Activated CD4-positive, CD25-positive, alpha-beta regulatory T cell treated with anti-CD3 and anti-CD28 coated beads, Interleukin-2, amount 50 U/mL, for 24 hours (primary cell): ENCODE measurements at regions not wholly inside any gene's neighbourhood (a gene's known extent, or its start where the extent isn't known, plus 50 kb on each side); places are given as distances from the start of the nearest gene placed in this dataset.

Experiments used
- ATAC-seq, 2 donors: fragments of 150-1000 bp; cut with Tn5 transposase; one replicate each; pipeline ENCODE4 v1.10.0; 2021; ENCODE audit warnings: mild to moderate bottlenecking in 1 of 2, moderate library complexity in 1 of 2

DNA sequence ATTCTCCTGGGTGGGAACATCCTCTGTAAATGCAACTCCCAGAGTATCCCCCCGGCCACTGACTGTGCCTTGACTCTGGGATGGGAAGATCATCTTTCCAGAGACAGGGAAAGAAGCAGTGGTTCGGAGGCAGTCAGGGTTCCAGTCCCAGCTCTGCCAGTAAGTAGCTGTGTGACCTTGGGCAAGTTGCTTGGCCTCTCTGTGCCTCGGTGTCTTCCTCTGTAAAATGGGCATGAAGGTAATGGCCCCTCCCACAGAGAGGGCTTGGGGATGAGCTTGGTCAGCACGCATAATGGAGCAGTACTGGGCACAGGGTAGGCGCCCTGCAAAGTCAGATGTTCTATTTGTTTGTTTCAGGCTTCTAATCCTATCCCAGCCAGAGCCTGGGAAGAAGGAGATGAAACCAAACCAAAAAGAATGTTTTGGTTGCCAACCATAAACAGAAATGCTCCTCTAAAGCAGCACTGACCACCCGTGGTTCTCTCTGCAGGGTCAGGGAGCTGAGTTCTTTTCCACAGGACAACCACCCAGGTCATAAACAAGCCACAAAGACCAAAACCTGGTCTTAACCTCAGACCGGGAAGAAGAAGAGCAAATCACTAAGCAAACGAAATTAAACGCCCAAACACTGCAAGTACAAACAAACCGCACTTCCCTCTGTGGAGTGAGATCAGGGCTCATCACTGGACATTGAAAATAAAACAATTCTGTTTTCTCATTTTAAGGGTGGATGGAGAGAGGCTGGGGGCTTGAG, 381.0 kb upstream of the SULF2 start:
- no peak for ATAC-seq

DNA sequence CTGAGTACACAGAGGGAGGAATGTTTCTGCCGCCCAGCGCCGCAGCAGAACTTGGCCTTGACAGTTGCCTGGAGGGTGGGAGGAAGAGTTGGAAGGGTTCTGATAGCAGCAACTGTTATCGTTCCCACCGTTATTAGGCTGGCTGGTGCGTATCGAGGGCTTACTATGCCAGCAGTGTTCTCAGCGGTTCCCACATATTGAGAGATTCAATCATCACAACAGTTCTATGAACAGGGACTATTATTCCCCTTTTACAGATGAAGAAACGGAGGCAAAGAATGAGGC, 380.1 kb upstream of the SULF2 start:
- ATAC-seq = no peak

DNA sequence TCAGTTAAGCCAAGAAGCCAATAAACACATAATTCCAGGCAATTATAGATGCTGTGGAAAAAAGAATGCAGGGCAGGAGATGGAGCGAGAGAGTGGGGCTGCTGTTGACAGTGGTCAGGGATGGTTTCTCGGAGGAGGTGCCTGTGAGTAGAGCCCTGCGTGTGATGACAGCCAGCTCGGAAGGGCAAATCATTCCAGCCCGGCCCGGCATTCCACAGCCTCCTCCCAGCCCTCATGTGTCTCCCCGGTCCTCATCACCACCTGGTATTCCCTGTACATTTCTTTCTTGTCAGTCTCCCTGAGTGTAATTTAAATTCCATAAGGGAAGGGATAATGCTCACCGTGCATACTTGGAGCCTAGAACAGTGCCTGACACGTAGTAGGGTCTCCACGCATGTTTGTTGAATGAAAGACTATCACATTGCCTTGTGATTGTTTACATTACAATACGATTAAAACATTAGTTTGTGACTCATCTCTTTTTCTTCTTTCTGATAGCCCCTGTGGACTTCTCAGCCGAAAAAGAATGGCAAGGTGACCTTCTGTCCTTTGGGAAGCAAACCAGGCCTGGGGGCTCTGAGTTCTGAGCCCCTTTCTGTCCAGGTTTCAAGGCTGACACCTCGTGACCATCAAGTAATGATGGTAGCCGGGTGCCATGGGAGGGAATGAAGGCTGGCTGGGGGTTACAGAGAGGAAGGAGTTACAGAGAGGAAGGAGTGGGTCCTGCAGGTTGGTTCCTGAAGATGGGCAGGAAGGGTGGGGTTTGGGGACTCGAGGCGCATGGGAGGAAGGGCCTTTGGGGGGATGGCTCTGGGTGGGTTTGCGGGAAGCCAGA, 379.5 kb upstream of the SULF2 start:
- no peak for ATAC-seq

DNA sequence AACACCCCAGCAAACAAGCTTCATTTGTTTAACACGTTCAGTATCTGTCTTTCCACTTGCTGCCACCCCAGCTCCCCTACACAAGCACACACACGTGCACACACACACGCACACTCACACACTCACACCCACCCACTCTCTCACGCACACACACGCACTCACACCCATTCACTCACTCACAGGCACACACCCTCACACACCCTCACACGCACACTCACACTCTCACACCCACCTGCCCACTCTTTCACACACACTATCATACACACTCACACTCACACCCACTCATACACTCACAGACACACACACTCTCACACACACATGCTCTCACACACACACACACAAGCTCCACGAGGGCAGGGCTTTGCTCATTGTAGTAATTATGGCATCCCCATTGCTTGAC, 378.8 kb upstream of the SULF2 start:
- ATAC-seq = no peak

DNA sequence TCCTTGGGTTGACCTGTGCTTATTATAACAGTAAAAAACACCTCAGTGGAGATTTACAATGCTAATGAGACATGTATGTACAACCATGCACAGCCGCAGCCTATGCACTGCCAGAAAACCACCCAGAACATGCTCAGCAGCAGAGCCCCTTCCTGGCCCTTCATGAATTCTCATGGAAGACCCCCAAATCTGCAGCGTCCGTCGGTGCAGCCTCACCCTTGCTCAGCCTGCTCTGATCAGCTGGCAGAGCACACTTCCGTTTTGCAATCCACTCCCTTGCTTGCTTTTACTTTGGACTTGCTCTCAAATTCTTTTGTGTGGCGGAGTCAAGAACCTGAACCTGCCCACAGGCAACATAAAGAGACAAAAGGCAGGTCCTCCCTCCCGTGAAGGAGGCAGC, 378.2 kb upstream of the SULF2 start:
- no peak for ATAC-seq

DNA sequence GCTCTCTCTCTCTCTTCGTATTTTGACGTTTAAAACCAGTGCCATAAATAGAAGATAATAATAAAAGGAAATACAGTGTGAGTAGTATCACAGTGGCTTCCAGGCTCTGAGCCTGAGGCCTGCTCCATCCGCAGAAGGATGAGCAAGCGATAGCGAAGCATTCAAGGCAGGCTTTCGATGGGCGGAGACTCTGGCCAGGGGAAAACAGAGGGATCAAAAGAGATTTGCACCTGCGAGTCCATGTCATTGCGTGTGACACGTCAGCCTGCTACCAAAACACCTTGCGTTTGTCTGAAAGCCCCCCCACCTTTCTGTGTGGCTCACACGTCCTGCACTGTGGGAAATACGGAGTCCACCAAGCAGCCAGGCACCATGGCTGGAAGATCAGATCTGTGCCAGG, 377.3 kb upstream of the SULF2 start:
- ATAC-seq = no peak

DNA sequence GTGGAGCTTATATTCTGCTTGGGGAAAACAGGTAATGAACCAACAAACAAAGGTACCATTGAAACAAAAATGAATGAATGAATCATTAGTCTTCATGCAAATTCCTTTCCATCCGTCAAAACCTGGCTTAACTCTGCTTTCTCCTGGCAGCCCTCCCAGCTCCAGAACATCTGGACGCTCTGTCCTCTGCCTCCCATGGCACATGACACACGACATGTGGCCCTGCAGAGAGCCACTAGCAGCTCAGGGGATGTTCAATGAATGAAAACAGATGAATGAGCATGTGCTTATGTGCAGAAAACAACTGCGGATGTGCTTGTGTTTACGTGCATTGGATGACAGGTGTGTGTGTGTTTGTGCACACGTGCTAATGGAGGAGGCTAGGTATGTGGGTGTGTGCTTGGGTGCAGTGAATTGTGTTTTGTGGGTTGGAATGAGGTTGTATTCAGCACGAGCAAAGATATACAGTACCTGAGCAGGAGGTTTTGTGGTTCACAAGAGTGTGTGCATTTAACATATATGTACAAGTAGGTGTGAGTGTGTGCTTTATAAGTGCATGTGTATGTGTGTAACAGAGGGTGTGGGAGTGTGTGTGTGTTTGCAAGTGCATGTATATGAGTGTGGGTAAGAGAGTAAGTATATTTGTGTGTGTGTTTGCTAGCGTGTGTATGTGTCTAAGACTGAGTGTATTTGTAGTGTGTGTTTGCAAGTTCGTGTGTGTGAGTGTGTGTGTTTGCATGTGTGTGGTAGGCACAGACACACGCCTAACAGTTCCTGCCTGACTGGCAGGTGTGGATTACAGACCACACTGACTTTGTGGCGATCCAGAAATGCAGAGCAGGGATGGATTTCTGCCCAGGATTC, 374.1 kb upstream of the SULF2 start:
- no peak for ATAC-seq

DNA sequence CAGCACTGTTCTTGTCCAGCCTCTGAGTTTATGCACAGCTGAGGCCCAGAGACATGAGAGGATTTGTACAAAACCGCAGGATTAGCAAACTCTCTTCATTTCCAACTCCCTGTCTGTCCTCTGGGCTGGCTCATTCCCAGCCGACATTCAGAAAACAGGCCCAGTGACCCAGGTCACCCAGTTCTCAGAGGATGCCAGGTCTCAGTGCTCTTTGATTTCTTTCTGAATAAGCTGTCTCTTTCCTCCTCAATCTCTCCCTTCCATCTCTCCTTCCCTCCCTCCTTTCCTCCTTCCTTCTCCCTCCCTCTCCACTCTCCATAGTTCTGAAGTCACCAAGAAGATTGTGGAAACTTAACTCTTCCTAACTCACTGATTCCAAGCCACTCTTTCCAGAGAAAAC, 372.7 kb upstream of the SULF2 start:
- ATAC-seq = no peak

DNA sequence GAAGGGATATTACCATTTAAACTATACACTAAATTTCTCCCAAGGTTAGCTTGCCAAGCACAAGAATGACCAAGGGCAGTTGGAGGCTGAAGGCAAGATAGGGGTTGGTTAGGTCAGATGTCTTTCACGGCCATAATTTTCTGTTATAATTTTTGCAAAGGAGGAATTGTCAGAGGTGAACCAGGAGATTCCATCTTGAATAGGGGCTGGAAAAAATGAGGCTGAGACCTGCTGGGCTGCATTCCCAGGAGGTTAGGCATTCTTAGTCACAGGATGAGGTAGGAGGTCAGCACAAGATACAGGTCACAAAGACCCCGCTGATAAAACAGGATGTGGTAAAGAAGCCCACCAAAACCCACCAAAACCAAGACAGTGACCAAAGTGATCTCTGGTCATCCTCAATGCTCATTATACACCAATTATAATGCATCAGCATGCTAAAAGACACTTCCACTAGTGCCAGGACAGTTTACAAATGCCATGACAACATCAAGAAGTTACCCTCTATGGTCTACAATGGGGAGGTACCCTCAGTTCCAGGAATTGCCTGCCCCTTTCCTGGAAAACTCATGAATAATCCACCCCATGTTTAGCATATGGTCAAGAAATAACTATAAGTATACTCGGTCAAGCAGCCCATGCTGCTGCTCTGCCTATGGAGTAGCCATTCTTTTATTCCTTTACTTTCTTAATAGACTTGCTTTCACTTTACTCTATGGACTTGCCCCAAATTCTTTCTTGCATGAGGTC, 371.8 kb upstream of the SULF2 start:
- ATAC-seq = no peak

DNA sequence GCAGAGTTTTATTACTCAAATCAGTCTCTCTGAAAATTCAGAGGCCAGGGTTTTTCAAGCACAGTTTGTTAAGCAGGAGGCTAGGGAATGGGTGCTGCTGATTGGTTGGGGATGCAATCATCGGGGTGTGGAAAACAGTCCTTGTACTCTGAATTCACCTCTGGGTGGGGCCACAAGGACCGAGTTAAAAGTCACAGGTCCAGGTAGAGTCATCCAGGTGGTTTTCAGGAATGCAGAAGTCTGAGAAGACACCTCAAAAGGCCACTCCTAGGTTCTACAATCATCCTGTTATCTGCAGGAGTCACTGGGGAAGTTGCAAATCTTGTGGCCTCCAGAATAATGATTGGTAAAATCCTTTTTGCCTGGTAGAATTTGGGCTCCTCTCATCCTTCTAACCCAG, 371.2 kb upstream of the SULF2 start:
- no peak for ATAC-seq

DNA sequence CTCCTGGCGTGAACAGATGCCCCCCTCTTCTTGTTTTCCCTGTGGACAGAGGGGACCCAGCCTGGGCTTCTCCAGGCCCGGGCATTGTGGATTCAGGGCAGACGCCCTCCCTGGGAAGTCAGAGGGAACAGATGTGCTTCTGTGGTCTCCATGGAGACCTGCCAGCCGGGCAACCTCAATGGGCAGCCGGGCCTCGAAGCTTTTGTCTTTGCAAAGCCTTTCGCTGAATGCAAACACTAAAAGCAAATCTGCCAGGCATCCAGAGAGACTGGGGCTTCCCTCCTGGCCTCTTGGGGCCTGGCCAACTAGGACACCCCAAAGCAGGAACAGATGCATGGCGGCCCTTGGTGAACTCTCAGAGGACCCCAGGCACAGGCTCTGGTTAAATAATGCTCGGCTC, 370.0 kb upstream of the SULF2 start:
- ATAC-seq = no peak

DNA sequence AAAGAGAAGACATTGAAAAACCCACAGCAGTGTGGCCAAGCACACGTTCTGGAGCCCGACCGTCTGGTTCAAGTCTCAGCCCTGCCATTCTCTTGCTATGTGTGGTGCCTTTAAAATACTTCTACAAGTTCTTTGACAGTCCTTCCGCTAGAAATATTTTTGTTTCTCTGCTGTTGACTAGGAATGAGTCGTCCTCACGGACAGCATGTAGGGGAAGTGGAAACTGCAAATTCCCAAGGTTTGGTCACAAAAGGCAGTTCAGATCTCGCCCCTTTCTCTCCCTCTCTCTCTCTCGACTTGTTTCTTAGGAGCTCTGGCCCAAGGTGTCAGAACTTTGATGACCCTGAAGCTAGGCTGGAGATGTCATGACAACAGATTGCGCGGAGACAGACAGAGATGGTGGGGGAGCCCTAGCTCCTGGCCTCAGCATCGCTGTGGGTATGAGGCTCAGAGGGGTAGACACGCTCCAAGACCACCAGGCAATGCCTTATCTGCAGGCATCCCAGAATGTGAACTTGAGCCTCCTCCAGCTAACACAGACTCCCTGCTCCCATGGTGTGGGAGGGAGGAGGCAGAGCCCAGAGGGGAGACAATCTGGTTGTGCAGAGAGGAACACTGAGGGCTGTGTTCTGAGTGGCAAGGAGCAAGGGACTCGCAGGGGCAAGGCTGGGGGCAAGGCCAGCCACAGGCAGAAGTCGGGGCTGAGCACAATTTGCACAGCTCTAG, 368.9 kb upstream of the SULF2 start:
- no peak for ATAC-seq

DNA sequence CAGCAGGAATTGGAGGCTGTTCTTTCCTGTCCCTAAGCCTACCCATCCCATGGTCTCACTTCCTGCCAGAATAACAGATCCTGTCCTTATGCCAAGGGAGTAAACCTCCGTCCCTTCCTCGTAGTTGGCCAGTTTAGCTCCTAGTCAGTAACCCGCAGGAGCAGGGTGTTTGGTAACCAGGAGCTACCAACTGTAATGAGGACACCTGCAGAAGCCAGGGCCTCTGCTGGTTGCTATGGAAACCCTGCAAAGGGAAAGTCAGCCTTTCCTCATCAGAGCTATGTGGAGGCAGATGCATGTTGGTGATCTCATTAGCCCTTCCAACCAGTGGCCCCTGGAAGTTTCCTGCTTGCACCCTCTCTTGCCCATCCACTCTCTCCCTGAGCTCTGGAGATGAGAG, 368.2 kb upstream of the SULF2 start:
- ATAC-seq = no peak

DNA sequence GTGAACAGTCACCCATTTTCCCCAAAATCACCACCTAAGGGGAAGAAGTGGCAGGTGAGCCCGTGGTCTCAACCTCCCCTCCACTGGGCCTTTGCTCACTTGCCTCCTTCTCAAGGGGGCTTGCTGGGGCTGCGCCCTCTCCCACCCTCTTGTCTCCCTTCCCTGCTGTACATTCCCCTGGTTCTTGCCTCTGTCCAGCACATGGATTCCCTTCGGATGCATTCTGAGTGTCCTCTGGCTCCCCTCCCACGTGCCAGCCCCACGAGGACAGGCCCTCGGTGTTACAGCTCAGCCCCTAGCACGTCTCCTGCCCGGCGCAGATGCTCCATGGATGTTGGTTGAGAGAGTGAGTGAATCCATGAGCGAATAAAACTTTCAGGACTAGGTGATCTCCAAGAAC, 367.8 kb upstream of the SULF2 start:
- no peak for ATAC-seq

DNA sequence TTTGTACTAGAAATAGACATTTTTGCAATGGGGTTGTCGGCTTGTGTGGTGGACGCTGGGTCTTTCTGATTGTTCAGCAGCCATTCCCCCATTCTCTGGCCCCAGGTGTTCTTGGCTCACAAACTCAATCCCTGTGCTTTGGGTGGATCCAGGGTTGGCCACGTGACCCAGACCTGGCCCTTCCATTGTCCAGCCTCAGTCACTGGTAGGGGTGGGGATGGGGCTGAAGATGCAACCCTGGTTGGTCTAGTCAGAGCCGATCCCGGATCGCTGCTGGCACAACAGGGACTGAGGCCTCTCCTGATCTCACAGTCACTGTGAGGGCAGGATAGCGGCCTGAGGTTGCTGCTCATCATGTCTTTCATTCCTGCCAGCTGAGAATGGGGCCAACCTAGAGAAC, 365.3 kb upstream of the SULF2 start:
- ATAC-seq = no peak

DNA sequence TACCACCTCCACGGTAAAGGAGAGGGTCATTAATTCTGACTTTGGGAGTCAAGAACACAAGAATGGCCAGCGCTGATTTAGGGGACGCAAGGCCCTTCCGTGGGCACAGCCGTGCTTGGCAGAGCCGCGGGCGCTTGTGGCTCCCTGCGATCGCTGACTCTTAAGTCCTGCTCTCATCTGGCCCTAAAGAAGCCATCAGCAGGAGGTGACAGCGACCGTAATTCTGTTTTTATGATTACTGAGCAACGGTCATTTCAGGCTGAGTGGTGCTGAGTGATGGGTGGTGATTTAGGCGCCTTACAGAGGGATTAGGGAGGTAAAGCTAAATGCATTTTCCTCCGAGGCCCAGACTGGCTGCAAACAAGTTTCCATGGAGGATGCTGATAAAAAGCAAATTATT, 364.6 kb upstream of the SULF2 start:
- no peak for ATAC-seq

DNA sequence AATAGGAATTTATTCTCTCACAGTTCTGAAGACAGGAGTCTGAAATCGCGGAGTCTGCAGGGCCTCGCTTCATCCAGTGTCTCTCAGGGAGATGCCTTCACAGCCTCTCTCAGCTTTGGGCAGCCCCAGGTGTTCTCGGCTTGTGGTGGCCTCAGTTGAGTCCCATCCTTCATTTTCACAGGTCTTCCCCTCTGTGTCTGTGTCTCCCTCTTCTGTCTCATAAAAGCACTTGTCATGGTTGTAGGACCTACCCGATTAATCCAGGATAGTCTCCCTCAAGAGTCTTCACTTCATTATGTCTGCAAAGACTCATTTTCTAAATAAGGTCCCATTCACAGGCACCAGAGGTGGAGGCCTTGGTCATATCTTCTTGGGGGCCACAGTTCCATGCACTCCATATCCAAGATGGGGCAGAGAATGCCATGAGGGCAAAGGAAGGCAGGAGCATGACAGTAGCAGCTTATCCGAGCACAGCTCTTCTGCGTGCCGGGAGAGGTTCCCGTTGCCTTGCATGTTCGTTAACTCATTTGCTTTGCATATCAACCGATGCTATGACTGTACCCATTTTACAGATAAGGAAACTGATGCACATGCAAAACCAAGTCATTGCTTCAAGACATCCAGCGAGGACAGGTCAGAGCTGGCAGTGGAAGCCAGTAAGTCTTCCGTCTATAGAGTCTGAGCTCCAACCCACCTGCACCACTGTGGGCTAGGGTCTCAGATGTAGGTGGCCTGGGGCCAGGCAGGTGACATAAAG, 363.8 kb upstream of the SULF2 start:
- no peak for ATAC-seq

DNA sequence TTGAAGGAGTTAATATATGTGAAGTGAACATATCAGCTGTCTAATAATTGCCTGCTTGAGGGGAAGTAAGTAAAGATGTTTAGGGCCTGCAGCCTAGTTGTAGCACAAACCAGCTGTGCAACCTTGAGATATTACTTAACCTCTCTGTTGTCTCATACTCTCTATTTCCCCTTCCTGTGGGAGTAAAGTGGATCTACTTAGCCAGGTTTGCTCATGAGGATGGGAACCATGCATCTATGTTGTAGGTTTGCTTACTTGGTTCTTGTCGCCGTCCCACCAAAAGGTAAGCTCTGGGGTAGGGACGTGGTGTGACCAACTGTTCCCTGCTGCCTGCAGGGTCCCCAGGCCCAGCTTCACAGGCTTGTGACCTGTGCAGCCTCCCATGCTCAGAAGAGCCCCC, 362.7 kb upstream of the SULF2 start:
- ATAC-seq = no peak

DNA sequence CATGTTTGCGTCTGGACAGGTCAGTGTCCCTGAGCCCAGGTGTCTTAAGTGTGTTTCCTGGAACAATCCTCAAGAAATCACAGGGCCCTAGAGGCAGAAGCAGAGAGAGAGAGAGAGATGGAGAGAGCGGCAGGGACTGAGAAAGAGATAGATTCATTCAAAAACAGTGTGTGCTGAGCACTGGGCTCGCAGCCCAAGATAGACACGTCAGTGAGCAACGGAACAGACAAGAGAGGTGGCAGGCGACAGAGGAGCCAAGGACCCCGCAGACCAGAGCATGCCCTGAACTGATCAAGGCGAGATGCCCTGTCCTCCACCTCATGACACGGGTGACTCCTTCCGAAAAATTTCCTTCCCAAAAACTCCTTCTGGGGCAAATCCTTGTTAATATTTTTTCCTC, 362.0 kb upstream of the SULF2 start:
- no peak for ATAC-seq

DNA sequence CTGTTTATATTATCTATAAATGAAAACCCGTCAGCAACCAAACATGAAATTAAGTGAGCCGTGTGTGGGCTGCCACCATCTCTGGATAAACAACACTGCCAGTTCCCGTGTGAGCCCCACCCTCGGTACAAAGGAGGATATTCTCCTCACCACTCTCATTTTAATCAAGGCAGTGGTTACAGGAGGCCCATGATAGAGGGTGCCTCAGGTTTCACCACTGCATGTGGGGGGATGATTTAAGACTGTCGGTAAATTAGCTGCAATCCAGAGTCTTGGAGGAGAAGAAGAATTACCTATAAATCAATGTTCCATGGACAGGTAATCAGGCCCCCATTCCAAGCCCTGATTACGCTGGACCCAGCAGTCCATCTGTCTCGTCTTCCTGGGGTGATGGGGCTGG, 361.6 kb upstream of the SULF2 start:
- ATAC-seq = no peak

DNA sequence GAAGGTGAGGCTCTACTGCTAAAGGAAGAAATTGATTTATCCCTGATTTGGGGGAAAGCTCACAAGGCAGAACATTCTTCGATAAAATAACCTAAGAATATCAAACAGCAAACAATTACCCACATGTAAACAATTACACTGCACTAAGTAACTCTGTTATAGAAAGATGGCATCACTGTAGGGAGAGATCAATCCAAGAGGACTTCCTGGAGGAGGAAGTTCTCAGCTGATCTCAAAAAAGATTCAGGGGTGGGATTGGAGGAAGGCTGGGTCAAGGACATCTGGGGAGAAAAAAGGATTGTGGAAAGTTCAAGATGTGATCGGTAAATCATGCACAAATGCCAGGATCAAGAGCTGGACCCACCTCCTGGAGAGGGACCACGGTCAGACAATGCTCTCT, 361.0 kb upstream of the SULF2 start:
- ATAC-seq = no peak
